GM13977 (cell line): ENCODE measurements at regions not wholly inside any gene's neighbourhood (a gene's known extent, or its start where the extent isn't known, plus 50 kb on each side); places are given as distances from the start of the nearest gene placed in this dataset.
A peak's percentile ranks its signal among the peaks of the same experiment; 100 is the strongest.

Experiments used
- DNase-seq: peaks from one replicate; pipeline ENCODE4 v3.0.0; 2012; ENCODE audit warnings: low spot score
- in situ Hi-C: fragments of 300-500 bp; cut with MboI; formaldehyde crosslinking; loops from one replicate; pipeline ENCODE4 v1.12.0; 2022; ENCODE audit warnings: low sequenced_read_pairs, low pct_unique_long_range_greater_than_20kb, mixed read lengths, inconsistent platforms; ENCODE audit not compliant: unreplicated experiment
- TF ChIP-seq, protein P1 (sequence below): IDR thresholded peaks from 2 replicates; pipeline ENCODE4 v1.5.1; 2012; ENCODE audit warnings: mild to moderate bottlenecking, control low read depth; ENCODE audit not compliant: insufficient read depth; ENCODE audit errors: extremely low read depth, missing control alignments

DNA sequence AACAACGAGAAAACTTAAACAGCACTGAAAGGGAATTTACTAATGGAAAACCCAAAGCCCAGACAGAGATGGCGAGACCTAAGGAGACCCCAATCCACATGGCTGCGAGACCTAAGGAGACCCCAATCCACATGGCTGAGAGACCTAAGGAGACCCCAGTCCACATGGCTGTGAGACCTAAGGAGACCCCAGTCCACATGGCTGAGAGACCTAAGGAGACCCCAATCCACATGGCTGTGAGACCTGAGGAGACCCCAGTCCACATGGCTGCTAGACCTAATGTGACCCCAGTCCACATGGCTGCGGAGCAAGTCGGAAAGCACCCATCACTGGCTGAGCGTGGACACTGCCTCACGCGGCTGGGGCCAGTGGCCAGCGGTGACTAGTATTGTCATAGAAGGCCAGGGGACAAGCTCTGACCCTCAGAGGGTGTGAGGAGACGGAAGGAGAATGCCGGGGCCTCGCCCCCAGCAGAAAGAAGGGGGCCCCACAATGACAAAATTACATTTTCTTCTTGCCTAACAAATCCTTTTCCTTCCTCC is 241.8 kb downstream of the C16orf95 start:
- DNase-seq, result no peak
- TF ChIP-seq, protein P1, sequence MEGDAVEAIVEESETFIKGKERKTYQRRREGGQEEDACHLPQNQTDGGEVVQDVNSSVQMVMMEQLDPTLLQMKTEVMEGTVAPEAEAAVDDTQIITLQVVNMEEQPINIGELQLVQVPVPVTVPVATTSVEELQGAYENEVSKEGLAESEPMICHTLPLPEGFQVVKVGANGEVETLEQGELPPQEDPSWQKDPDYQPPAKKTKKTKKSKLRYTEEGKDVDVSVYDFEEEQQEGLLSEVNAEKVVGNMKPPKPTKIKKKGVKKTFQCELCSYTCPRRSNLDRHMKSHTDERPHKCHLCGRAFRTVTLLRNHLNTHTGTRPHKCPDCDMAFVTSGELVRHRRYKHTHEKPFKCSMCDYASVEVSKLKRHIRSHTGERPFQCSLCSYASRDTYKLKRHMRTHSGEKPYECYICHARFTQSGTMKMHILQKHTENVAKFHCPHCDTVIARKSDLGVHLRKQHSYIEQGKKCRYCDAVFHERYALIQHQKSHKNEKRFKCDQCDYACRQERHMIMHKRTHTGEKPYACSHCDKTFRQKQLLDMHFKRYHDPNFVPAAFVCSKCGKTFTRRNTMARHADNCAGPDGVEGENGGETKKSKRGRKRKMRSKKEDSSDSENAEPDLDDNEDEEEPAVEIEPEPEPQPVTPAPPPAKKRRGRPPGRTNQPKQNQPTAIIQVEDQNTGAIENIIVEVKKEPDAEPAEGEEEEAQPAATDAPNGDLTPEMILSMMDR, result no peak
- in situ Hi-C loops, result no loop called here

GRCh38 chr16:87076331-87076949 is 240.8 kb downstream of the C16orf95 start:
- in situ Hi-C loops, result no loop called here
- TF ChIP-seq, protein P1, result no peak
- DNase-seq, result no peak

- in situ Hi-C loops, result no loop called here
- DNase-seq, result no peak
- TF ChIP-seq, protein P1, result peak; percentile 89
Measured at GRCh38 chr16:87076950-87077749, 240.0 kb downstream of the C16orf95 start.

DNA sequence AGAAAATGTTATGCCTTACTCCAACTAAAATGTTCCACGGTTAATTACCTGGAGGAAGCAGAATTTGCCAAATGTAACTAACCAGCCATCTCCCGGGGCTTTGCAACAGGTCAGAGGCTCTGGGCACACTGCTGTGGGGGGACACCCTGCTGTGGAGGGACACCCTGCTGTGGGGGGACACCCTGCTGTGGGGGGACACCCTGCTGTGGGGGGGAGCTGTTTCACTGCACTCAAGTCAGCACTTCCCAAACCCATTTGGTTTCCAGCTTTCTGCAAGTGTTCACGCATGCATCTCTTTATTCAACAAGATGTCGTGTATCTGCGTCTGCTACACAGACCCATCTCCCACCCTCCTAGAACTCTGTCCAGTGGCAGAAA is 239.5 kb downstream of the C16orf95 start:
- no peak for DNase-seq
- TF ChIP-seq, protein P1, result no peak
- in situ Hi-C loops, result no loop called here

DNA sequence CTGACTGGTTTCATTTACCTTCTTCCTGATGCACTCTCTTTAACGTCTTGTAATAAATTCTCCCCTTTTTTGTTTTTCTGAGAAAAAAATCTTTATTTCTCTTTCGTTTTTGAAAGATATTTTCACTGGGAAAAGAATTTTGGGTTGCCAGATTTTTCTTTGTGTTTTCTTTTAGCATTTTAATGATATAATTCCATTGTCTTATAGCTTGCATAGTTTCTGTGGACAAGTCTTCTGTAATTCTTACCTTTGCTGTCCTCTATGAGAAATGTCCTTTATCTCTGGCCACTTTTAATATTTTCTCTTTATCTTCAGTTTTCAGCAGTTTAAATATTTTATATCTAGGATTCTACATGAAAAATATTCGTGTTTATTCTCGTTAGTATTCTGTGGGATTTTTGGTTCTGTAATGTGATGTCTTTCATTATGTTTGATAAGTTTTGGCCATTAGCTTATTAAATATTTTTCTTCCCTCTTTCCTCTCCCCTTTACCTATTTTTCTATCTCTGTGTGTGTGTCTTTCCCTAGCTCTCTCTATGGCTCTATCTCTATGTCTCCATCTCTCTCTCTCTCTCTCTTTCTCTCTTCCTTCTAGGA is 236.5 kb downstream of the C16orf95 start:
- in situ Hi-C loops, result no loop called here
- DNase-seq, result no peak
- TF ChIP-seq, protein P1, result no peak

DNA sequence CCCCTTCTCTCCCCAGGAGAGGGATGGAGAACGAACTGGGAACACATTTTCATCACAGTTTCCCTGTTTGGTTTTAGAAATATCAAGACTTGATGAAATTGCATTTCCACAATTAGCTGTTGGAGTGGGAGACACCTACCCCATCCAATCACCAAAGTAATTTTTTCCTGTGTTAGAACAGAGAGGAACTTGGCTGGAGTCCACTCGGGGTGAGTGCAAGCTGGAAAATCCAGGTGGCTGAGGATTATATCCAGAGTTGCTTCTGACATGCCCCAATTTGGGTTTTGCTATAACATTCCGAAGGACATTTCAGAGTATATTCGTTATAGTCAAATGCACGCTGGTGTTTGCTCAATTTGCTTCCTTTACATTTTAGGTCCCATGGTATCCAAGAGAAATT is 231.8 kb downstream of the C16orf95 start:
- in situ Hi-C loops, result no loop called here

More for the DNA sequence above, 231.8 kb downstream of the C16orf95 start:
- TF ChIP-seq, protein P1, result no peak
- no peak for DNase-seq
